OCI-LY1 (cell line): ENCODE measurements at regions not wholly inside any gene's neighbourhood (a gene's known extent, or its start where the extent isn't known, plus 50 kb on each side); places are given as distances from the start of the nearest gene placed in this dataset.

Experiments
- H2AFZ ChIP-seq: fragments of 200-600 bp; sonication (generic), shearing (Covaris generic); 2 replicates; pipeline ENCODE4 v1.6.0; 2014; ENCODE audit warnings: antibody characterized with exemption, mild to moderate bottlenecking, low read length
- H3F3A ChIP-seq: fragments of 200-600 bp; sonication (generic), shearing (Covaris generic); 2 replicates; pipeline ENCODE4 v1.6.0; 2014; ENCODE audit warnings: mild to moderate bottlenecking, antibody characterized with exemption, low read length, moderate library complexity; ENCODE audit not compliant: insufficient read depth
- H3K27ac ChIP-seq: fragments of 200-600 bp; sonication (generic); 2 replicates; pipeline ENCODE4 v1.5.1; 2014; ENCODE audit warnings: low read length, mixed run types, mild to moderate bottlenecking, low read depth; ENCODE audit not compliant: poor library complexity, severe bottlenecking
- H3K27me3 ChIP-seq: fragments of 200-600 bp; sonication (generic); 2 replicates; pipeline ENCODE4 v1.6.0; 2014; ENCODE audit warnings: antibody characterized with exemption, mild to moderate bottlenecking, low read length, moderate library complexity; ENCODE audit not compliant: insufficient read depth
- H3K36me3 ChIP-seq: fragments of 200-600 bp; sonication (generic); 2 replicates; pipeline ENCODE4 v1.6.1; 2014; ENCODE audit warnings: mild to moderate bottlenecking, antibody characterized with exemption, low read length, moderate library complexity, mixed read lengths; ENCODE audit not compliant: insufficient read depth
- H3K4me1 ChIP-seq: fragments of 200-600 bp; sonication (generic); 2 replicates; pipeline ENCODE4 v1.5.1; 2014; ENCODE audit warnings: mild to moderate bottlenecking, low read length, moderate library complexity; ENCODE audit not compliant: insufficient read depth, severe bottlenecking
- H3K4me2 ChIP-seq: fragments of 200-600 bp; sonication (generic), shearing (Covaris generic); 2 replicates; pipeline ENCODE4 v1.6.1; 2014; ENCODE audit warnings: low read length
- H3K4me3 ChIP-seq: fragments of 200-600 bp; sonication (generic); 2 replicates; pipeline ENCODE4 v1.5.1; 2014; ENCODE audit warnings: low read length, low read depth, mild to moderate bottlenecking, mixed read lengths; ENCODE audit not compliant: poor library complexity, severe bottlenecking
- H3K79me2 ChIP-seq: fragments of 200-600 bp; shearing (Covaris generic); 2 replicates; pipeline ENCODE4 v1.6.1; 2016; ENCODE audit warnings: mixed run types, low read length, mixed read lengths; ENCODE audit not compliant: insufficient read depth
- H3K9ac ChIP-seq: fragments of 200-600 bp; sonication (generic), shearing (Covaris generic); 2 replicates; pipeline ENCODE4 v1.6.1; 2014; ENCODE audit warnings: mild to moderate bottlenecking, low read length, mixed read lengths
- H3K9me2 ChIP-seq: fragments of 200-600 bp; sonication (generic), shearing (Covaris generic); 2 replicates; pipeline ENCODE4 v1.6.1; 2014; ENCODE audit warnings: low read depth, mild to moderate bottlenecking, low read length, mixed read lengths
- H3K9me3 ChIP-seq: fragments of 200-600 bp; shearing (Covaris generic); 2 replicates; pipeline ENCODE4 v1.6.1; 2014; ENCODE audit warnings: low read length, mixed read lengths
- H4K20me1 ChIP-seq: fragments of 200-600 bp; sonication (generic), shearing (Covaris generic); 2 replicates; pipeline ENCODE4 v1.6.0; 2016; ENCODE audit warnings: mild to moderate bottlenecking, low read length; ENCODE audit not compliant: insufficient read depth
- EZH2 ChIP-seq: fragments of 200-600 bp; sonication (generic), shearing (Covaris generic); IDR thresholded peaks from 2 replicates; pipeline ENCODE4 v1.8.0; 2017; ENCODE audit warnings: borderline replicate concordance, mixed run types, mild to moderate bottlenecking, antibody characterized with exemption, low read length, moderate library complexity, mixed read lengths
- TF ChIP-seq, protein P1 (sequence below): fragments of 200-600 bp; sonication (generic), shearing (Covaris generic); IDR thresholded peaks from 2 replicates; pipeline ENCODE4 v1.5.1; 2017; ENCODE audit warnings: mild to moderate bottlenecking, antibody characterized with exemption, low read length, moderate library complexity, mixed read lengths

DNA sequence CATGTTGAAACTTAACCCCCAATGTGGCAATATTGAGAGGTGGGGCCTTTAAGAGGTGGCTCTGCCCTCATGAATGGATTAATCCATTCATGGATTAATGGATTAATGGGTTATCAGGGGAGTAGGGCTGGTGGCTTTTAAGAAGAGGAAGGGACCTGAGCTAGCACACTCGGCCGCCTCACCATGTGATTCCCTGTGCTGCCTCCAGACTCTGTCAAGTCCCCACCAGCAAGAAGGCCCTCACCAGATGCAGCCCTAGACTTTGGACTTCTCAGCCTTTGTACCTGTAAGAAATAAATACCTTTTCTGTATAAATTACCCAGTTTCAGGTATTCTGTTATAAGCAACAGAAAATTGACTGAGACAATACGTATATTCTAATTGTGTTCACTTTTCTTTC is 272.2 kb upstream of the DMRT1 start:
- peak overlapping the region; percentile 40; the same call in 1 of the 2 replicates for H3K9ac ChIP-seq
- H3K9me2 ChIP-seq = no peaks in the 10 kb centered on the region
- H3K27me3 ChIP-seq = no peaks in the 10 kb centered on the region
- H3K27ac ChIP-seq = peak overlapping the region; percentile 94
- H4K20me1 ChIP-seq = no peaks in the 10 kb centered on the region
- no peaks in the 10 kb centered on the region for H3K9me3 ChIP-seq
- peak overlapping the region; percentile 63 for H3K4me2 ChIP-seq
- peaks cover 8% of the 10 kb centered on the region; the same call in 1 of the 2 replicates for H3K36me3 ChIP-seq
- TF ChIP-seq EZH2 = no peak
- TF ChIP-seq, protein P1, sequence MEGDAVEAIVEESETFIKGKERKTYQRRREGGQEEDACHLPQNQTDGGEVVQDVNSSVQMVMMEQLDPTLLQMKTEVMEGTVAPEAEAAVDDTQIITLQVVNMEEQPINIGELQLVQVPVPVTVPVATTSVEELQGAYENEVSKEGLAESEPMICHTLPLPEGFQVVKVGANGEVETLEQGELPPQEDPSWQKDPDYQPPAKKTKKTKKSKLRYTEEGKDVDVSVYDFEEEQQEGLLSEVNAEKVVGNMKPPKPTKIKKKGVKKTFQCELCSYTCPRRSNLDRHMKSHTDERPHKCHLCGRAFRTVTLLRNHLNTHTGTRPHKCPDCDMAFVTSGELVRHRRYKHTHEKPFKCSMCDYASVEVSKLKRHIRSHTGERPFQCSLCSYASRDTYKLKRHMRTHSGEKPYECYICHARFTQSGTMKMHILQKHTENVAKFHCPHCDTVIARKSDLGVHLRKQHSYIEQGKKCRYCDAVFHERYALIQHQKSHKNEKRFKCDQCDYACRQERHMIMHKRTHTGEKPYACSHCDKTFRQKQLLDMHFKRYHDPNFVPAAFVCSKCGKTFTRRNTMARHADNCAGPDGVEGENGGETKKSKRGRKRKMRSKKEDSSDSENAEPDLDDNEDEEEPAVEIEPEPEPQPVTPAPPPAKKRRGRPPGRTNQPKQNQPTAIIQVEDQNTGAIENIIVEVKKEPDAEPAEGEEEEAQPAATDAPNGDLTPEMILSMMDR = no peak
- peaks cover 90% of the 10 kb centered on the region for H3K4me1 ChIP-seq
- no peak overlapping the region for H2AFZ ChIP-seq
- peaks cover 6% of the 10 kb centered on the region for H3K79me2 ChIP-seq
- H3F3A ChIP-seq = no peaks in the 10 kb centered on the region
- peak overlapping the region; percentile 38 for H3K4me3 ChIP-seq

DNA sequence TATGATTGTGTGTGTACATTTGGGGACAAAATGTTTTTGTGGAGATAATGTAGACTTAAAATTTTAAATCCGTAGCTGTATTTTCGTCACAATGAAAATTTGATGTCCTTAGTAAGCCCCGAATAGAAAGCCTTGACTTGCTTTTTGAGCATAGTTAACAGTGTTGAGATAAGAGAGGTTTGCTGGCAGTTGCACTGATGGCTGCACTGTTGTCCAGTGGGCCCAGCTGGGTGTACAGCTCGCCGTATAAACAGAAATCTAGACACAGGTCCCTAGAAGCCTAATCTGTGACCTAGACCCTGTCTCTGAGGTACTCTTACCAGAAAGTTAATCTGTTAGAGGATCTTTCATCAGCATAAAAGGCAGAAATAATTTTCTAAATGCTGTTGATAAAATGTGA is 271.3 kb upstream of the DMRT1 start:
- H3K36me3 ChIP-seq = peaks cover 2% of the 10 kb centered on the region; the same call in 1 of the 2 replicates
- no peaks in the 10 kb centered on the region for H3K9me3 ChIP-seq
- H3K4me2 ChIP-seq = peak overlapping the region; percentile 63
- peak overlapping the region; percentile 38 for H3K4me3 ChIP-seq
- H3K27ac ChIP-seq = peak overlapping the region; percentile 94
- peaks cover 88% of the 10 kb centered on the region for H3K4me1 ChIP-seq
- H2AFZ ChIP-seq = no peak overlapping the region
- peaks cover 6% of the 10 kb centered on the region for H3K79me2 ChIP-seq
- no peaks in the 10 kb centered on the region for H4K20me1 ChIP-seq
- H3K9me2 ChIP-seq = no peaks in the 10 kb centered on the region
- H3K9ac ChIP-seq = peak overlapping the region; percentile 40; the same call in 1 of the 2 replicates
- TF ChIP-seq EZH2 = no peak
- TF ChIP-seq, protein P1 = no peak
- no peaks in the 10 kb centered on the region for H3K27me3 ChIP-seq
- H3F3A ChIP-seq = no peaks in the 10 kb centered on the region

DNA sequence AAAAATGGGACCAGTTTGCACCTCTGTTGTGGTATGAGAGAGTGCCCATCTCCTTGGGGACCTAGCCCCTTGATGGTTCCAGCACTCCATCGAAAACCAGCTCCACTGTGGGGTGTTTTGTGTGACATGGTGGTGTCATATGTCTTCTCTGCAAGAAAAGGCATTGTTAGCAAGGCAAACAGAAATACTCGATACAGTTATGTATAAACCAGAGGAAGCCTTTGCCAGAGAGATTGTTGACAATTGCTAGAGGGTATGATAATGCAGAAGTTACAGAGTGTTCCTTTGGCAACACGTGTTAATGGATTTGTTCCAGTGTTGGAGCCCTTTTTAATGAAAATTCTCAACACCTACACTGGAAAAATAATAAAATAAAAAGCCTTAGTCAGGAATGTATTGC is 270.4 kb upstream of the DMRT1 start:
- H3K9me2 ChIP-seq = no peaks in the 10 kb centered on the region
- H3K27ac ChIP-seq = peak overlapping the region; percentile 94
- no peak overlapping the region for H2AFZ ChIP-seq
- H3F3A ChIP-seq = no peaks in the 10 kb centered on the region
- H3K4me3 ChIP-seq = peak overlapping the region; percentile 38
- H3K36me3 ChIP-seq = no peaks in the 10 kb centered on the region
- no peak for TF ChIP-seq EZH2
- TF ChIP-seq, protein P1 = no peak
- peaks cover 6% of the 10 kb centered on the region for H3K79me2 ChIP-seq
- H3K4me2 ChIP-seq = peak overlapping the region; percentile 63
- H3K4me1 ChIP-seq = peaks cover 80% of the 10 kb centered on the region
- H4K20me1 ChIP-seq = no peaks in the 10 kb centered on the region
- H3K27me3 ChIP-seq = no peaks in the 10 kb centered on the region
- no peaks in the 10 kb centered on the region for H3K9me3 ChIP-seq
- peak overlapping the region; percentile 40; the same call in 1 of the 2 replicates for H3K9ac ChIP-seq
